Neuronal stem cell (in vitro differentiated cells): ENCODE measurements at regions not wholly inside any gene's neighbourhood (a gene's known extent, or its start where the extent isn't known, plus 50 kb on each side); places are given as distances from the start of the nearest gene placed in this dataset.
A peak's percentile ranks its signal among the peaks of the same experiment; 100 is the strongest.

Experiments used
- DNase-seq: peaks from one replicate; pipeline ENCODE4 v3.0.0-alpha.2; 2013; ENCODE audit warnings: low spot score
- H2AFZ ChIP-seq: one replicate; pipeline ENCODE4 v1.6.1; 2013; ENCODE audit warnings: mild to moderate bottlenecking, low read length, inconsistent platforms
- H2AK5ac ChIP-seq: 2 replicates; pipeline ENCODE4 v1.6.1; 2013; ENCODE audit warnings: low read depth, mild to moderate bottlenecking, inconsistent platforms, low read length, moderate library complexity, mixed read lengths
- H2BK120ac ChIP-seq: 2 replicates; pipeline ENCODE4 v1.6.1; 2013; ENCODE audit warnings: low read depth, mild to moderate bottlenecking, inconsistent platforms, low read length, moderate library complexity, mixed read lengths
- H2BK12ac ChIP-seq: one replicate; pipeline ENCODE4 v1.6.1; 2013; ENCODE audit warnings: low read length, inconsistent platforms
- H2BK15ac ChIP-seq: 2 replicates; pipeline ENCODE4 v1.6.1; 2013; ENCODE audit warnings: mild to moderate bottlenecking, low read length, inconsistent platforms, mixed read lengths
- H2BK5ac ChIP-seq: one replicate; pipeline ENCODE4 v1.6.1; 2013; ENCODE audit warnings: inconsistent platforms, mild to moderate bottlenecking, low read length, moderate library complexity
- H3K14ac ChIP-seq: one replicate; pipeline ENCODE4 v1.6.1; 2013; ENCODE audit warnings: low read length, inconsistent platforms
- H3K18ac ChIP-seq: 2 replicates; pipeline ENCODE4 v1.6.1; 2013; ENCODE audit warnings: low read length, inconsistent platforms
- H3K23ac ChIP-seq: 2 replicates; pipeline ENCODE4 v1.6.1; 2013; ENCODE audit warnings: low read depth, mild to moderate bottlenecking, mixed read lengths, low read length, inconsistent platforms; ENCODE audit not compliant: poor library complexity
- H3K27ac ChIP-seq: replicated peaks from 3 replicates; pipeline ENCODE4 v1.5.1; 2013; ENCODE audit warnings: low read length, inconsistent platforms
- H3K27me3 ChIP-seq, 3 experiments: 2 replicates each; pipeline ENCODE4 v1.6.1; 2013; ENCODE audit warnings: low read length in 3 of 3, mild to moderate bottlenecking in 2 of 3, inconsistent platforms in 1 of 3, low read depth in 1 of 3, mixed read lengths in 1 of 3, moderate library complexity in 1 of 3; ENCODE audit not compliant: control insufficient read depth in 3 of 3, insufficient read depth in 3 of 3
- H3K36me3 ChIP-seq, 2 donors: replicated peaks in 1 of 2; 2 replicates each; pipeline ENCODE4 v1.6.1; 2013; ENCODE audit warnings: low read length in 2 of 2; ENCODE audit not compliant: control insufficient read depth in 2 of 2, insufficient read depth in 2 of 2
- H3K4ac ChIP-seq: 2 replicates; pipeline ENCODE4 v1.6.1; 2013; ENCODE audit warnings: inconsistent platforms, mild to moderate bottlenecking, low read length, moderate library complexity
- H3K4me1 ChIP-seq, 2 donors: 1 replicate in 1 of 2; 2 replicates in 1 of 2; pipeline ENCODE4 v1.6.1; 2013; ENCODE audit warnings: low read length in 2 of 2, low read depth in 1 of 2; ENCODE audit not compliant: control insufficient read depth in 2 of 2, insufficient read depth in 1 of 2
- H3K4me2 ChIP-seq: one replicate; pipeline ENCODE4 v1.6.1; 2013; ENCODE audit warnings: mild to moderate bottlenecking, low read length, inconsistent platforms; ENCODE audit not compliant: insufficient read depth, poor library complexity, severe bottlenecking
- H3K4me3 ChIP-seq, 2 donors: 2 replicates each; pipeline ENCODE4 v1.5.1; 2013; ENCODE audit warnings: low read length in 2 of 2, mild to moderate bottlenecking in 2 of 2, inconsistent platforms in 1 of 2, moderate library complexity in 1 of 2
- H3K79me1 ChIP-seq: one replicate; pipeline ENCODE4 v1.6.1; 2013; ENCODE audit warnings: low read depth, mild to moderate bottlenecking, inconsistent platforms, low read length, moderate library complexity
- H3K9ac ChIP-seq: one replicate; pipeline ENCODE4 v1.6.1; 2013; ENCODE audit warnings: mild to moderate bottlenecking, low read depth, low read length, inconsistent platforms; ENCODE audit not compliant: poor library complexity
- H3K9me3 ChIP-seq, 2 donors: replicated peaks in 1 of 2; 2 replicates each; pipeline versions ENCODE3 to v1.6.1; 2013; ENCODE audit warnings: low read length in 2 of 2, mild to moderate bottlenecking in 2 of 2, inconsistent platforms in 1 of 2, low read depth in 1 of 2, mixed read lengths in 1 of 2, moderate library complexity in 1 of 2; ENCODE audit not compliant: control insufficient read depth in 2 of 2, insufficient read depth in 1 of 2
- H4K8ac ChIP-seq: one replicate; pipeline ENCODE4 v1.6.1; 2013; ENCODE audit warnings: low read depth, mild to moderate bottlenecking, inconsistent platforms, low read length, moderate library complexity
- H4K91ac ChIP-seq: one replicate; pipeline ENCODE4 v1.6.1; 2013; ENCODE audit warnings: low read length, low read depth, mild to moderate bottlenecking, inconsistent platforms; ENCODE audit not compliant: poor library complexity
- WGBS, 2 donors: extraction: QIAGEN DNeasy Blood & Tissue Kit; methylation state at CpG; one replicate each; pipeline ENCODE4 v1.1.7; 2013; ENCODE audit warnings: missing lambda C conversion rate in 2 of 2, mixed read lengths in 1 of 2; ENCODE audit not compliant: insufficient read length in 2 of 2, insufficient replicate concordance in 1 of 2; ENCODE audit errors: extremely low coverage in 2 of 2; 5-methylcytosine and 5-hydroxymethylcytosine counted together

- Histone ChIP-seq H3K18ac (no peak overlapping the region), H2AFZ (no peak overlapping the region), H4K91ac (no peak overlapping the region), H2BK120ac (no peak overlapping the region), H2AK5ac (no peak overlapping the region), H3K9ac (no peak overlapping the region), H3K27ac (no peak overlapping the region), H3K9me3 (no peaks in the 10 kb centered on the region), H3K4me3 (no peak overlapping the region), H3K36me3 (no peaks in the 10 kb centered on the region), H2BK12ac (no peak overlapping the region), H3K23ac (no peak overlapping the region), H3K79me1 (no peaks in the 10 kb centered on the region), H3K4ac (no peak overlapping the region), H4K8ac (no peak overlapping the region), H2BK5ac (no peak overlapping the region), H3K4me2 (no peak overlapping the region), H2BK15ac (no peak overlapping the region), H3K14ac (no peak overlapping the region), H3K27me3 (no peaks in the 10 kb centered on the region), H3K4me1 (peaks cover 0 to 4% of the 10 kb centered on the region in 2 donors)
- DNase-seq = no peak
- WGBS, 2 donors = no CpG with 5 or more reads among the region's 3 CpGs
These were observed 111.6 kb upstream of the SHB start for GRCh38 chr9:38180656-38181055.

- Histone ChIP-seq H2BK15ac (no peak overlapping the region), H3K79me1 (no peaks in the 10 kb centered on the region), H3K9ac (no peak overlapping the region), H3K4me1 (peaks cover 0 to 4% of the 10 kb centered on the region in 2 donors), H3K27ac (no peak overlapping the region), H3K27me3 (no peaks in the 10 kb centered on the region), H3K4me2 (no peak overlapping the region), H2AK5ac (no peak overlapping the region), H3K4ac (no peak overlapping the region), H3K9me3 (no peaks in the 10 kb centered on the region), H4K8ac (no peak overlapping the region), H4K91ac (no peak overlapping the region), H3K36me3 (no peaks in the 10 kb centered on the region), H3K18ac (peak overlapping the region; percentile 33), H3K23ac (no peak overlapping the region), H3K14ac (peak overlapping the region; percentile 26), H2BK12ac (no peak overlapping the region), H2BK120ac (no peak overlapping the region), H3K4me3 (no peak overlapping the region), H2BK5ac (no peak overlapping the region), H2AFZ (no peak overlapping the region)
- no peak for DNase-seq
- no CpG with 5 or more reads among the region's 3 CpGs for WGBS, 2 donors
These were observed 110.9 kb upstream of the SHB start for GRCh38 chr9:38179965-38180364.

GRCh38 chr9:38178237-38178636 lies 109.2 kb upstream of the SHB start:
- Histone ChIP-seq H2BK12ac (no peak overlapping the region), H2AK5ac (no peak overlapping the region), H3K4me3 (no peak overlapping the region), H3K79me1 (no peaks in the 10 kb centered on the region), H3K9me3 (no peaks in the 10 kb centered on the region), H3K18ac (no peak overlapping the region), H3K36me3 (no peaks in the 10 kb centered on the region), H3K27ac (no peak overlapping the region), H4K8ac (no peak overlapping the region), H3K4me2 (no peak overlapping the region), H3K27me3 (no peaks in the 10 kb centered on the region), H2BK120ac (no peak overlapping the region), H2AFZ (no peak overlapping the region), H3K14ac (no peak overlapping the region), H3K4ac (no peak overlapping the region), H2BK5ac (no peak overlapping the region), H3K9ac (no peak overlapping the region), H2BK15ac (no peak overlapping the region), H4K91ac (no peak overlapping the region), H3K23ac (no peak overlapping the region), H3K4me1 (peaks cover 0 to 4% of the 10 kb centered on the region in 2 donors)
- no peak for DNase-seq
- no CpG with 5 or more reads among the region's 1 CpG for WGBS, 2 donors

GRCh38 chr9:38177680-38178079 lies 108.7 kb upstream of the SHB start:
- Histone ChIP-seq H3K14ac (no peak overlapping the region), H3K4ac (no peak overlapping the region), H2AK5ac (no peak overlapping the region), H4K91ac (no peak overlapping the region), H2BK120ac (no peak overlapping the region), H3K4me3 (no peak overlapping the region), H3K9me3 (no peaks in the 10 kb centered on the region), H3K9ac (no peak overlapping the region), H3K4me1 (peaks cover 0 to 4% of the 10 kb centered on the region in 2 donors), H2AFZ (no peak overlapping the region), H3K27ac (no peak overlapping the region), H3K36me3 (no peaks in the 10 kb centered on the region), H3K4me2 (no peak overlapping the region), H2BK15ac (no peak overlapping the region), H3K23ac (no peak overlapping the region), H3K79me1 (no peaks in the 10 kb centered on the region), H4K8ac (no peak overlapping the region), H2BK5ac (no peak overlapping the region), H2BK12ac (no peak overlapping the region), H3K27me3 (no peaks in the 10 kb centered on the region), H3K18ac (no peak overlapping the region)
- DNase-seq = no peak
- WGBS, 2 donors = no CpG with 5 or more reads among the region's 4 CpGs
